ENCODE measurements at regions not wholly inside any gene's neighbourhood (a gene's known extent, or its start where the extent isn't known, plus 50 kb on each side); places are given as distances from the start of the nearest gene placed in this dataset.

GRCh38 chr3:110564674-110565073, 506.9 kb upstream of the NECTIN3 start:
- DNase-seq (ENCODE audit: insufficient read length) (no peak), FAIRE-seq (no peak)
- no peak for TF ChIP-seq POLR2A (IDR thresholded peaks at IDR 0.05; ENCODE audit: low read depth, low read length)
- TF ChIP-seq TAF1 (IDR thresholded peaks at IDR 0.05; ENCODE audit: borderline replicate concordance, low read depth, low read length): no peak
- no peak for TF ChIP-seq POLR2AphosphoS5 (IDR thresholded peaks at IDR 0.05; ENCODE audit: low read depth, low read length)

GRCh38 chr3:110567029-110567428, 504.6 kb upstream of the NECTIN3 start:
- FAIRE-seq (no peak), DNase-seq (ENCODE audit: insufficient read length) (no peak)

DNA sequence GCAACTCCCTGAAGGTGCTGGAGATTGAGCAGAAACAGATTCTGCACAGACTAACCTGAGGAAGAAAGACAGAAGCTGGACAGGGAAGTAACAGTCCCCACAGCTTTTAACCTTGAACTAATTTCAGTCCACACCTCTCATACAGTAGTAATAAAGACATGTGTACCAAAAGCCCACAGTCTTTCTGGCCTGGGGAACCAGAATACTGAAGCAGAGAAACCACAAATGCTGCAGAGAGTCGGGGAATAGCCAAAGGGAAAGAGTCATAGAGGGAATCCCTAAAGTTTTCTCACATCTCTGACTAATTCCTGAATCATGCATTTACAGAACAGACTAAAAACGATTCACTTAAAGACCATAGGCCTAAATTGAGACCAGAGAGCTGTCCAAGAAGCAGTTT, 503.4 kb upstream of the NECTIN3 start:
- TF ChIP-seq POLR2AphosphoS5 (IDR thresholded peaks at IDR 0.05; ENCODE audit: low read depth, low read length) (no peak), POLR2A (IDR thresholded peaks at IDR 0.05; ENCODE audit: low read depth, low read length) (no peak), TAF1 (IDR thresholded peaks at IDR 0.05; ENCODE audit: borderline replicate concordance, low read depth, low read length) (no peak)
- DNase-seq (ENCODE audit: insufficient read length) (no peak), FAIRE-seq (no peak)

More at GRCh38 chr3:110567029-110567428, 504.6 kb upstream of the NECTIN3 start:
- TF ChIP-seq POLR2A (IDR thresholded peaks at IDR 0.05; ENCODE audit: low read depth, low read length) (no peak), POLR2AphosphoS5 (IDR thresholded peaks at IDR 0.05; ENCODE audit: low read depth, low read length) (no peak), TAF1 (IDR thresholded peaks at IDR 0.05; ENCODE audit: borderline replicate concordance, low read depth, low read length) (no peak)

DNA sequence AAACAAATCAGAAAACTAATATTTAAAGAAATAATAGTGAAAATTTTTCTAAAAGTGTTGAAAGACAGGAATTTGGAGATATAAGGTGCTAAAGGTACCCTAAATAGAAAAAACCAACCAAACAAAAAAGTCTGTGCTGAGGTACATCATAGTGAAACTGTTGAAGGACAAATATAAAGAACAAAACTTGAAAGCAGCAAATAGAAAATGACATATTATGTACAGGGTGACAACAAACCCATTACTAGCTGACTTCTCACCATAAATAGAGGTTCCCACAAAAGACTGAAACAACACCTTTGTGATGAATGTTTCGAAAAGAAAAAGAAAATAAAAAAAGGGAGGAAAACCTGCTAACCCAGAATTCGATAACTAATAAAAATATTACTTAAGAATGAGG, 502.5 kb upstream of the NECTIN3 start:
- no peak for TF ChIP-seq POLR2AphosphoS5 (IDR thresholded peaks at IDR 0.05; ENCODE audit: low read depth, low read length)
- TF ChIP-seq POLR2A (IDR thresholded peaks at IDR 0.05; ENCODE audit: low read depth, low read length): no peak
- no peak for TF ChIP-seq TAF1 (IDR thresholded peaks at IDR 0.05; ENCODE audit: borderline replicate concordance, low read depth, low read length)
- no peak for DNase-seq (ENCODE audit: insufficient read length)
- peak; percentile 14 for FAIRE-seq

GRCh38 chr3:110575702-110576101, 495.9 kb upstream of the NECTIN3 start:
- TF ChIP-seq POLR2AphosphoS5 (IDR thresholded peaks at IDR 0.05; ENCODE audit: low read depth, low read length): no peak
- TF ChIP-seq TAF1 (IDR thresholded peaks at IDR 0.05; ENCODE audit: borderline replicate concordance, low read depth, low read length): no peak
- no peak for TF ChIP-seq POLR2A (IDR thresholded peaks at IDR 0.05; ENCODE audit: low read depth, low read length)
- FAIRE-seq (no peak), DNase-seq (ENCODE audit: insufficient read length) (no peak)

- FAIRE-seq (no peak), DNase-seq (ENCODE audit: insufficient read length) (no peak)
- no peak for TF ChIP-seq TAF1 (IDR thresholded peaks at IDR 0.05; ENCODE audit: borderline replicate concordance, low read depth, low read length)
- no peak for TF ChIP-seq POLR2AphosphoS5 (IDR thresholded peaks at IDR 0.05; ENCODE audit: low read depth, low read length)
- TF ChIP-seq POLR2A (IDR thresholded peaks at IDR 0.05; ENCODE audit: low read depth, low read length): no peak
Measured at GRCh38 chr3:110576960-110577359, 494.7 kb upstream of the NECTIN3 start.

DNA sequence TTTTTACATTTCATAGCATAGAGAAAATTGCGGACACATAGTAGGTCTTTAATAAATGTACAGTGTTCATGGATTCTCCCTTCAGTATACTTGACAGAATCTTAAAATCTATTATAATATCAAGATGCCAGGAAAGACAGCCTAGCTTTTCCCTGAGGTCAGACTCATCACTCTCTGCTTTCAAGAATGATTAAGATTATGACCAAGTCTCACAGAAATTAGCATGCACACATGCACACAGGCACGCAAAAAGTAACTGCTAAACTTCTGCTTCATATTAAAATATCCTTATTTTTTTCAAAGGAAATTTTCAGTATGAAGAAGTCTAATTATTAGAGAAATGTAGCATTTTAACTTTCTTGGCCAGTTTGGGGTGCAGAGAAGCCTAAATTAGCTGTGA, 493.8 kb upstream of the NECTIN3 start:
- TF ChIP-seq POLR2A (IDR thresholded peaks at IDR 0.05; ENCODE audit: low read depth, low read length): no peak
- TF ChIP-seq POLR2AphosphoS5 (IDR thresholded peaks at IDR 0.05; ENCODE audit: low read depth, low read length): no peak
- no peak for TF ChIP-seq TAF1 (IDR thresholded peaks at IDR 0.05; ENCODE audit: borderline replicate concordance, low read depth, low read length)
- DNase-seq (ENCODE audit: insufficient read length) (no peak), FAIRE-seq (no peak)

DNA sequence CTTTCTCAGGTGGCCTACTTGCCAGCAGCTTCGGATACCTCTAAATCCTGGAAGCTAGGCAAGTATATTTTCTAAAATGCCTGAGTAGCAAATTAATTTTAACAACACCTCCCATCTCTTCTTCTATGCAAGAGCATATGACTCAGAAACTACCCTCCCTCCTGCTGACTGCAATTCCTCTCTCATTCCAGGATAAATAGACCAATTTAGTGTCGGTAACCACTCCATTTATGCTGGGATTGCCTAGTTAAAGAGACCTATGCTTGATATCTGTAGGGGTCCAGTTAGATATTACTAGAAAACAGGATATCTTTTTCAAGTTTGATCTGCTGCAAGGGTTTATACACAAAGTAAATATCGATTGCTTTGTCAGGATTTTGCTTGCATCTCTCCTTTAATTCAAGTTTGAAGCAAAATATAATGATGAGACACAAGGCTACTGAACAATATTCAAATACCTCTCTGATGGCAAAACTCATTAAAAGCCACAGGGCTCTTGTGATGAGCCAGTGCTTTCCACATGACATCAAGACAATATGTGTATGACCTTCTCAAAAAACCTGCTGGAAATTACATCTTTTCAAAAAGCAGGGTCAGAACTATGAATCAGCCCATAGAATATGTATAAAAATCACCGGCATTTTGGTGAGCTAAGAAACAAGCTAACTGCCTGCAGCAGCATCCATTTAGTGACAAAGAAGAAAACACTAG, 491.6 kb upstream of the NECTIN3 start:
- no peak for DNase-seq (ENCODE audit: insufficient read length)
- no peak for TF ChIP-seq TAF1 (IDR thresholded peaks at IDR 0.05; ENCODE audit: borderline replicate concordance, low read depth, low read length)
- no peak for TF ChIP-seq POLR2A (IDR thresholded peaks at IDR 0.05; ENCODE audit: low read depth, low read length)
- no peak for TF ChIP-seq POLR2AphosphoS5 (IDR thresholded peaks at IDR 0.05; ENCODE audit: low read depth, low read length)
- no peak for FAIRE-seq

GRCh38 chr3:110583373-110583935, 488.2 kb upstream of the NECTIN3 start:
- FAIRE-seq: no peak
- DNase-seq (ENCODE audit: insufficient read length): no peak
- no peak for TF ChIP-seq POLR2A (IDR thresholded peaks at IDR 0.05; ENCODE audit: low read depth, low read length)
- no peak for TF ChIP-seq POLR2AphosphoS5 (IDR thresholded peaks at IDR 0.05; ENCODE audit: low read depth, low read length)

DNA sequence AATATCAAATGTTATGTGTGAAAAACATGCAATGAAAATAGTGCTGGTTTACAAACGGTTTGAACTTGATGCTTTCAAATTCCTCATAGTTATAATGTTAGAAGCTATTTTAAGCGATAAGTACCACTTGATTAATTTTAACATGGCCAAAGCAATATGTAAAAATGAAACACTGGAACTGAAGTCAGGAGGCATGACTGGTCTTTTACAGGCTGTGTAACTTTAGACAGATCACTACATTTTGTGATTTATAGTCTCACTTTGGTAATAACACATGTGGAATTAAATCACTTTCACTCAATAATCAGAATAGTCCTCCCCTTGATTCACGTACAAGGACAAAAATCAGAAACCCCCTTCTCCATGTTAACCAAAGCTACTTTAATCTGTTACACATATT, 482.7 kb upstream of the NECTIN3 start:
- no peak for DNase-seq (ENCODE audit: insufficient read length)
- no peak for TF ChIP-seq POLR2A (IDR thresholded peaks at IDR 0.05; ENCODE audit: low read depth, low read length)
- no peak for TF ChIP-seq POLR2AphosphoS5 (IDR thresholded peaks at IDR 0.05; ENCODE audit: low read depth, low read length)
- no peak for TF ChIP-seq TAF1 (IDR thresholded peaks at IDR 0.05; ENCODE audit: borderline replicate concordance, low read depth, low read length)
- no peak for FAIRE-seq

DNA sequence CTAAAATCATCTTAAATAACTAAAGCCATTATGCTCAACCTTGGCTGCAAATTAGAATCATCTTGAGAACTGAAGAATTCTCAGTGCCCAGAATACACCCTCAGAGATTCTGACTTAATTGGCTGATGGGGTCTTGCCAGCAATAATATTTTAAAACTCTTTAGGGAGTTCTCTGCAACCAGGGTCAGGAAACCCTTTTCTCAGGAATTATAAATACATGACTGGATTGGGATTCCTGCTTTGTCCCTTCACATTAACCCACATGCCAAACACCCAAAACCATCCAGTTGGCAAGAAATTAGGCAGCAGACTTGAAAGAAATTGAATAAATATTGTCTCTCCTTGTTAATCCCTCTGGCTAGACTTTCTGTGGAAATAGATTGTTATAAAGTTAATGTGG, 482.3 kb upstream of the NECTIN3 start:
- DNase-seq (ENCODE audit: insufficient read length) (no peak), FAIRE-seq (no peak)
- TF ChIP-seq POLR2A (IDR thresholded peaks at IDR 0.05; ENCODE audit: low read depth, low read length): no peak
- TF ChIP-seq POLR2AphosphoS5 (IDR thresholded peaks at IDR 0.05; ENCODE audit: low read depth, low read length): no peak
- no peak for TF ChIP-seq TAF1 (IDR thresholded peaks at IDR 0.05; ENCODE audit: borderline replicate concordance, low read depth, low read length)

GRCh38 chr3:110593749-110594148, 477.9 kb upstream of the NECTIN3 start:
- DNase-seq (ENCODE audit: insufficient read length) (no peak), FAIRE-seq (no peak)
- TF ChIP-seq POLR2AphosphoS5 (IDR thresholded peaks at IDR 0.05; ENCODE audit: low read depth, low read length): no peak

All from GM12892 (cell line).